Osteocyte (in vitro differentiated cells): ENCODE measurements at regions not wholly inside any gene's neighbourhood (a gene's known extent, or its start where the extent isn't known, plus 50 kb on each side); places are given as distances from the start of the nearest gene placed in this dataset.

Source experiments
- DNase-seq: peaks from one replicate; pipeline ENCODE4 v3.0.0; 2021; ENCODE audit warnings: mixed read lengths; ENCODE audit not compliant: unreplicated experiment; ENCODE audit errors: extremely low spot score
- H3K27ac Mint-ChIP-seq: one replicate; pipeline ENCODE4 v1.8.0; 2021; ENCODE audit warnings: mild to moderate bottlenecking, mixed read lengths; ENCODE audit not compliant: unreplicated experiment
- H3K27me3 Mint-ChIP-seq: one replicate; pipeline ENCODE4 v1.8.0; 2021; ENCODE audit warnings: mixed read lengths; ENCODE audit not compliant: unreplicated experiment
- H3K36me3 Mint-ChIP-seq: one replicate; pipeline ENCODE4 v1.8.0; 2021; ENCODE audit warnings: mixed read lengths; ENCODE audit not compliant: unreplicated experiment
- H3K4me1 Mint-ChIP-seq: one replicate; pipeline ENCODE4 v1.8.0; 2021; ENCODE audit warnings: mixed read lengths; ENCODE audit not compliant: unreplicated experiment
- H3K4me3 Mint-ChIP-seq: one replicate; pipeline ENCODE4 v1.8.0; 2021; ENCODE audit warnings: mild to moderate bottlenecking, moderate library complexity, mixed read lengths; ENCODE audit not compliant: unreplicated experiment
- H3K9me3 Mint-ChIP-seq: one replicate; pipeline ENCODE4 v1.8.0; 2021; ENCODE audit warnings: mixed read lengths; ENCODE audit not compliant: unreplicated experiment
- CTCF ChIP-seq: fragments of 200-600 bp; sonication (generic); IDR thresholded peaks from 2 replicates; pipeline ENCODE4 v1.5.0; 2021; ENCODE audit warnings: antibody characterized with exemption, mild to moderate bottlenecking, moderate library complexity

- H3K9me3 Mint-ChIP-seq: peaks cover 37% of the 10 kb centered on the region
- no peaks in the 10 kb centered on the region for H3K27me3 Mint-ChIP-seq
- no peak overlapping the region for H3K27ac Mint-ChIP-seq
- TF ChIP-seq CTCF: no peak
- H3K4me1 Mint-ChIP-seq: no peaks in the 10 kb centered on the region
- no peak for DNase-seq
- no peak overlapping the region for H3K4me3 Mint-ChIP-seq
- H3K36me3 Mint-ChIP-seq: no peaks in the 10 kb centered on the region
Observed at GRCh38 chr5:164975986-164976385, 1470.6 kb downstream of the MAT2B start.

- no peak for DNase-seq
- no peaks in the 10 kb centered on the region for H3K4me1 Mint-ChIP-seq
- H3K4me3 Mint-ChIP-seq: no peak overlapping the region
Observed at GRCh38 chr5:164980480-164980879, 1475.1 kb downstream of the MAT2B start.

DNA sequence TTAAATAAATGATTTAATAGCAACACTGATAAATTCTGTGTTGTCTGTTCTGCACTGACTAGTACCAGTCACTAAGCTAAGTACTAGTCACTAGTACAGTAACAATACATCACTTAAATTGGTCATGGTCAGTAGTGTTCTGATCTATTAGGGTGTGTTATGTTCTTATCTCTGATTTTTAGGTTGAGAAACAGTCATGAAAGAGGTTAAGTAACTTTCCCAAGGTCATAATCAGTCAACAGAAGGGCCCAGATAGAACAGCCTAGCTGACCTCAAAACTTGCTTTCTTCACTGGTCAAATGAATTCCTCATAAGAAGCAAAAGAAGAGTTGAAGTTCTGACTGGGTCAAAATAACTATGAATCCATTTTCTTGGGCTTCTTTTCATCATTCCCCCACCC, 1492.7 kb downstream of the MAT2B start:
- DNase-seq: no peak
- Mint-ChIP-seq H3K4me3 (no peak overlapping the region), H3K27ac (no peak overlapping the region), H3K27me3 (no peaks in the 10 kb centered on the region), H3K36me3 (no peaks in the 10 kb centered on the region), H3K9me3 (peaks cover 4% of the 10 kb centered on the region), H3K4me1 (no peaks in the 10 kb centered on the region)
- TF ChIP-seq CTCF: no peak

More at GRCh38 chr5:164980480-164980879, 1475.1 kb downstream of the MAT2B start:
- no peak overlapping the region for H3K27ac Mint-ChIP-seq
- no peaks in the 10 kb centered on the region for H3K27me3 Mint-ChIP-seq
- H3K36me3 Mint-ChIP-seq: no peaks in the 10 kb centered on the region
- peaks cover 28% of the 10 kb centered on the region for H3K9me3 Mint-ChIP-seq
- no peak for TF ChIP-seq CTCF

GRCh38 chr5:164998590-164998989, 1493.2 kb downstream of the MAT2B start:
- no peak for TF ChIP-seq CTCF
- Mint-ChIP-seq H3K9me3 (peaks cover 4% of the 10 kb centered on the region), H3K4me1 (no peaks in the 10 kb centered on the region), H3K4me3 (no peak overlapping the region), H3K36me3 (no peaks in the 10 kb centered on the region), H3K27me3 (no peaks in the 10 kb centered on the region), H3K27ac (no peak overlapping the region)
- no peak for DNase-seq

GRCh38 chr5:165000479-165001190, 1495.2 kb downstream of the MAT2B start:
- Mint-ChIP-seq H3K4me1 (no peaks in the 10 kb centered on the region), H3K27me3 (no peaks in the 10 kb centered on the region), H3K36me3 (no peaks in the 10 kb centered on the region), H3K4me3 (no peak overlapping the region), H3K27ac (no peak overlapping the region), H3K9me3 (peaks cover 2% of the 10 kb centered on the region)
- no peak for TF ChIP-seq CTCF
- no peak for DNase-seq
